HepG2 (cell line): ENCODE measurements at regions not wholly inside any gene's neighbourhood (a gene's known extent, or its start where the extent isn't known, plus 50 kb on each side); places are given as distances from the start of the nearest gene placed in this dataset.
A peak's percentile ranks its signal among the peaks of the same experiment; 100 is the strongest.

Experiments
- ATAC-seq: fragments of 200-7000 bp; cut with Tn5 transposase; 3 replicates; pipeline ENCODE4 v1.9.1; 2020; ENCODE audit warnings: mild to moderate bottlenecking, moderate library complexity
- BruUV-seq: library from RNA; stranded (reverse); fragments of 400-500 nt; replicated peaks from 2 replicates; lab custom pipeline; 2021; lab: Mats Ljungman, UMichigan
- CTCF ChIA-PET: fragments of 300-600 bp; formaldehyde crosslinking; extraction: SDS; loops from one replicate; lab custom pipeline; 2021; ENCODE audit warnings: low total read pairs, inconsistent platforms, low intra/inter-chr PET ratio; lab: Yijun Ruan, JAX
- POLR2A ChIA-PET: fragments of 350-600 bp; sonication (Branson Sonifier 250); formaldehyde crosslinking; loops from one replicate; lab custom pipeline; 2020; ENCODE audit warnings: antibody characterized with exemption, inconsistent platforms; lab: Yijun Ruan, JAX
- DNase-seq: peaks from one replicate; pipeline ENCODE4 v3.0.0-alpha.2; 2015; ENCODE audit warnings: low spot score
- FAIRE-seq: peaks from 3 replicates; lab custom pipeline; 2011; peaks lifted over from hg19 to GRCh38; lab: Jason Lieb, UNC
- H2AFZ ChIP-seq: one replicate; pipeline ENCODE4 v1.6.1; 2011; ENCODE audit warnings: low read length, inconsistent platforms
- H3K27ac ChIP-seq: fragments of 300-600 bp; 3 replicates; pipeline ENCODE4 v1.8.0; 2011; ENCODE audit warnings: mixed run types, mild to moderate bottlenecking, mixed read lengths, low read length, inconsistent platforms; ENCODE audit not compliant: insufficient read depth; ENCODE audit errors: extremely low read length
- H3K27me3 ChIP-seq, 2 experiments: fragments of 200-600 bp in 1 of 2; 2 replicates in 1 of 2; 3 replicates in 1 of 2; pipeline versions ENCODE4 v1.6.0 to v1.8.0; 2011; ENCODE audit warnings: low read length in 2 of 2, mild to moderate bottlenecking in 2 of 2, moderate library complexity in 2 of 2, inconsistent platforms in 1 of 2; ENCODE audit not compliant: insufficient read depth in 2 of 2, control insufficient read depth in 1 of 2
- H3K36me3 ChIP-seq, 2 experiments: fragments of 200-600 bp in 1 of 2; replicated peaks in 1 of 2; 2 replicates in 1 of 2; 3 replicates in 1 of 2; pipeline versions ENCODE4 v1.5.1 to v1.8.0; 2011; ENCODE audit warnings: low read length in 2 of 2, inconsistent platforms in 1 of 2; ENCODE audit not compliant: insufficient read depth in 2 of 2, control insufficient read depth in 1 of 2
- H3K4me1 ChIP-seq: 2 replicates; pipeline ENCODE4 v1.5.1; 2012; ENCODE audit warnings: low read length, inconsistent platforms; ENCODE audit not compliant: insufficient read depth
- H3K4me2 ChIP-seq: 2 replicates; pipeline ENCODE4 v1.6.0; 2011; ENCODE audit warnings: low read depth, low read length, inconsistent platforms
- H3K4me3 ChIP-seq, 3 experiments: fragments of 200-600 bp in 1 of 3; sonication (generic), shearing (Covaris generic) in 1 of 3; replicated peaks in 1 of 3; 2 replicates each; pipeline ENCODE4 v1.5.1; 2011 to 2016; ENCODE audit warnings: low read length in 3 of 3, inconsistent platforms in 2 of 3, low read depth in 2 of 3, mild to moderate bottlenecking in 2 of 3, control low read depth in 1 of 3, mixed read lengths in 1 of 3; ENCODE audit not compliant: insufficient read depth in 1 of 3
- H3K79me2 ChIP-seq: one replicate; pipeline ENCODE4 v1.6.1; 2011; ENCODE audit warnings: low read length, inconsistent platforms; ENCODE audit not compliant: insufficient read depth
- H3K9ac ChIP-seq: 2 replicates; pipeline ENCODE4 v1.6.0; 2011; ENCODE audit warnings: mild to moderate bottlenecking, low read depth, low read length, inconsistent platforms; ENCODE audit not compliant: insufficient read depth
- H3K9me3 ChIP-seq: 2 replicates; pipeline ENCODE4 v1.5.1; 2012; ENCODE audit warnings: mild to moderate bottlenecking, low read length
- H4K20me1 ChIP-seq: 2 replicates; pipeline ENCODE4 v1.6.0; 2011; ENCODE audit warnings: inconsistent platforms, mild to moderate bottlenecking, low read length, moderate library complexity; ENCODE audit not compliant: insufficient read depth
- ARID2 ChIP-seq: sonication (generic); formaldehyde crosslinking; IDR thresholded peaks from 2 replicates; pipeline ENCODE4 v1.8.1; 2022; ENCODE audit warnings: mild to moderate bottlenecking, missing genetic modification reagents, borderline replicate concordance
- CREB3 ChIP-seq: sonication (generic); formaldehyde crosslinking; IDR thresholded peaks from 2 replicates; pipeline ENCODE4 v1.5.0; 2020; ENCODE audit warnings: missing genetic modification reagents
- ELF1 ChIP-seq: sonication (generic); formaldehyde crosslinking; IDR thresholded peaks from 2 replicates; pipeline ENCODE4 v1.4.0; 2020; ENCODE audit warnings: missing genetic modification reagents
- FOXK1 ChIP-seq: sonication (generic); formaldehyde crosslinking; IDR thresholded peaks from 2 replicates; pipeline ENCODE4 v1.4.0; 2020; ENCODE audit warnings: low read depth, missing genetic modification reagents, borderline replicate concordance
- GATA4 ChIP-seq: sonication (generic); IDR thresholded peaks from 2 replicates; pipeline ENCODE4 v1.6.1; 2016; ENCODE audit warnings: antibody characterized with exemption, low read depth, borderline replicate concordance
- HCFC1 ChIP-seq: fragments of 150-350 bp; IDR thresholded peaks from 2 replicates; pipeline ENCODE4 v1.6.1; 2014; ENCODE audit warnings: low read depth, low read length
- HOXA3 ChIP-seq: sonication (generic); formaldehyde crosslinking; IDR thresholded peaks from 2 replicates; pipeline ENCODE4 v1.5.0; 2020; ENCODE audit warnings: missing genetic modification reagents
- HOXD1 ChIP-seq: sonication (generic); formaldehyde crosslinking; IDR thresholded peaks from 2 replicates; pipeline ENCODE4 v1.5.0; 2020; ENCODE audit warnings: missing genetic modification reagents
- MED8 ChIP-seq: sonication (generic); formaldehyde crosslinking; IDR thresholded peaks from 2 replicates; pipeline ENCODE4 v1.8.1; 2023; ENCODE audit warnings: mild to moderate bottlenecking, missing genetic modification reagents; ENCODE audit not compliant: insufficient replicate concordance
- MEF2D ChIP-seq: sonication (generic); formaldehyde crosslinking; IDR thresholded peaks from 2 replicates; pipeline ENCODE4 v1.5.1; 2020; ENCODE audit warnings: mild to moderate bottlenecking, missing genetic modification reagents
- MZF1 ChIP-seq: sonication (generic); formaldehyde crosslinking; IDR thresholded peaks from 2 replicates; pipeline ENCODE4 v1.8.1; 2023; ENCODE audit warnings: mild to moderate bottlenecking, missing genetic modification reagents, borderline replicate concordance
- NFIB ChIP-seq: sonication (generic); formaldehyde crosslinking; IDR thresholded peaks from 2 replicates; pipeline ENCODE4 v1.9.0; 2021; ENCODE audit warnings: missing genetic modification reagents, mild to moderate bottlenecking, borderline replicate concordance
- RAD21 ChIP-seq: fragments of 450-650 bp; formaldehyde crosslinking; IDR thresholded peaks from 2 replicates; pipeline ENCODE4 v1.5.0; 2020; ENCODE audit warnings: mild to moderate bottlenecking
- ZFAT ChIP-seq: sonication (generic); formaldehyde crosslinking; conservative IDR thresholded peaks from 2 replicates; pipeline ENCODE4 v1.8.1; 2023; ENCODE audit warnings: missing genetic modification reagents, inconsistent platforms
- ZNF44 ChIP-seq: sonication (generic); formaldehyde crosslinking; IDR thresholded peaks from 2 replicates; pipeline ENCODE4 v1.5.1; 2020; ENCODE audit warnings: mild to moderate bottlenecking, missing genetic modification reagents
- ZNF567 ChIP-seq: sonication (generic); formaldehyde crosslinking; IDR thresholded peaks from 2 replicates; pipeline ENCODE4 v1.8.1; 2023; ENCODE audit warnings: mild to moderate bottlenecking, missing genetic modification reagents, borderline replicate concordance
- ZNF75D ChIP-seq: sonication (generic); formaldehyde crosslinking; IDR thresholded peaks from 2 replicates; pipeline ENCODE4 v1.8.1; 2023; ENCODE audit warnings: missing genetic modification reagents, mild to moderate bottlenecking, borderline replicate concordance
- WGBS: methylation state at CpG from one replicate; pipeline ENCODE4 v1.1.6; 2017; ENCODE audit warnings: low lambda C conversion rate; 5-methylcytosine and 5-hydroxymethylcytosine counted together
- in situ Hi-C: cut with HindIII; loops from 2 replicates; pipeline ENCODE4 v1.10.0; 2017; ENCODE audit warnings: low pct_unique_long_range_greater_than_20kb; ENCODE audit not compliant: extremely low pct_ligation_motif_present
- intact Hi-C: fragments of 100-400 bp; cut with micrococcal nuclease; formaldehyde crosslinking; loops from one replicate; pipeline ENCODE4 v1.10.0; 2022; ENCODE audit not compliant: unreplicated experiment

- 0 out of 2 replicates have a peak, but pooled peaks have one; percentile 29 for TF ChIP-seq RAD21 (CRISPR knock-in tag)
These were observed 89.0 kb downstream of the ISX start (continued) for GRCh38 chr22:35154937-35155387.

- no peaks in the 10 kb centered on the region for H3K4me1 ChIP-seq
- DNase-seq (no peak), ATAC-seq (no peak; the same call in 2 of the 3 replicates), FAIRE-seq (no peak)
- H3K4me3 ChIP-seq: no peak overlapping the region
- H3K4me2 ChIP-seq: no peak overlapping the region
- in situ Hi-C loops: loop anchor here (10.0 kb wide), 1 partner anchor 741 kb away; no protein-coding TSS in a partner anchor
- ChIA-PET POLR2A (no interaction called here), CTCF (interaction anchor here (2.9 kb wide), 1 partner anchor 741 kb away, joined by 9 read pairs; no protein-coding TSS in a partner anchor)
- no peak overlapping the region for H2AFZ ChIP-seq
- no peaks in the 10 kb centered on the region for H3K36me3 ChIP-seq
- no TSS peak for BruUV-seq
- no peaks in the 10 kb centered on the region for H4K20me1 ChIP-seq
- 43% methylated on average over 7 of the region's 7 CpGs for WGBS
- H3K79me2 ChIP-seq: no peaks in the 10 kb centered on the region
- H3K9ac ChIP-seq: no peak overlapping the region
- TF ChIP-seq ZNF44 (CRISPR knock-in tag) (no peak), HOXA3 (CRISPR knock-in tag) (no peak), HCFC1 (no peak), ZNF75D (CRISPR knock-in tag) (no peak), MED8 (CRISPR knock-in tag) (no peak), FOXK1 (no peak), HOXD1 (CRISPR knock-in tag) (no peak), MZF1 (no peak), ARID2 (CRISPR knock-in tag) (no peak), GATA4 (no peak), MEF2D (CRISPR knock-in tag) (no peak), CREB3 (no peak), ZFAT (CRISPR knock-in tag) (no peak), ZNF567 (CRISPR knock-in tag) (no peak), ELF1 (no peak), NFIB (CRISPR knock-in tag) (no peak)
- no peak overlapping the region for H3K27ac ChIP-seq
- no peaks in the 10 kb centered on the region for H3K9me3 ChIP-seq
- H3K27me3 ChIP-seq: peaks cover 0 to 4% of the 10 kb centered on the region in 2 experiments; a peak in 1 of 5 replicates
- intact Hi-C loops: loop anchor here (1.0 kb wide), 2 partner anchors 76 to 741 kb away; no protein-coding TSS in a partner anchor
These were observed 89.6 kb downstream of the ISX start for GRCh38 chr22:35155403-35156025.
